Activated B cell treated with CpG ODN at 0.5 μM for 24 hours (primary cell): ENCODE measurements at regions not wholly inside any gene's neighbourhood (a gene's known extent, or its start where the extent isn't known, plus 50 kb on each side); places are given as distances from the start of the nearest gene placed in this dataset.

Experiments used
- ATAC-seq: fragments of 200-7000 bp; cut with Tn5 transposase; one replicate; pipeline ENCODE4 v1.10.0; 2021; ENCODE audit warnings: low read depth, mild to moderate bottlenecking, moderate library complexity
- CTCF ChIA-PET: fragments of 350-600 bp; sonication (Branson Sonifier 250); formaldehyde crosslinking; loops from one replicate; lab custom pipeline; 2021; ENCODE audit warnings: antibody characterized with exemption; lab: Charles Lee
- POLR2A ChIA-PET: fragments of 350-600 bp; sonication (Branson Sonifier 250); formaldehyde crosslinking; loops from one replicate; lab custom pipeline; 2021; ENCODE audit warnings: antibody characterized with exemption; lab: Charles Lee
- DNase-seq: peaks from one replicate; pipeline ENCODE4 v3.0.0; 2022
- H3K27ac Mint-ChIP-seq: one replicate; pipeline ENCODE4 v1.8.0; 2020; ENCODE audit warnings: mixed read lengths
- H3K27me3 Mint-ChIP-seq: one replicate; pipeline ENCODE4 v1.8.0; 2021; ENCODE audit warnings: mixed read lengths
- H3K36me3 Mint-ChIP-seq: one replicate; pipeline ENCODE4 v1.8.0; 2021; ENCODE audit warnings: low read depth, mixed read lengths
- H3K4me1 Mint-ChIP-seq: one replicate; pipeline ENCODE4 v1.8.0; 2021; ENCODE audit warnings: mixed read lengths
- H3K4me3 Mint-ChIP-seq: one replicate; pipeline ENCODE4 v1.8.0; 2020; ENCODE audit warnings: mild to moderate bottlenecking, mixed read lengths
- H3K9me3 Mint-ChIP-seq: one replicate; pipeline ENCODE4 v1.8.0; 2020; ENCODE audit warnings: mixed read lengths
- CTCF ChIP-seq: fragments of 200-600 bp; IDR thresholded peaks from one replicate; pipeline ENCODE4 v1.8.0; 2022; ENCODE audit warnings: antibody characterized with exemption, mild to moderate bottlenecking
- intact Hi-C: fragments of 100-400 bp; cut with micrococcal nuclease; formaldehyde crosslinking; loops from one replicate; pipeline ENCODE4 v1.15.1; 2024

GRCh38 chr1:209527993-209528717 lies 55.4 kb upstream of the CAMK1G start:
- intact Hi-C loops: no loop called here
- ATAC-seq (no peak), DNase-seq (no peak)
- Mint-ChIP-seq H3K4me3 (no peak overlapping the region), H3K27ac (no peak overlapping the region), H3K27me3 (peaks cover 9% of the 10 kb centered on the region), H3K36me3 (no peaks in the 10 kb centered on the region), H3K4me1 (no peaks in the 10 kb centered on the region), H3K9me3 (no peaks in the 10 kb centered on the region)
- POLR2A ChIA-PET: no interaction called here
- CTCF ChIA-PET: no interaction called here
- TF ChIP-seq CTCF: no peak

DNA sequence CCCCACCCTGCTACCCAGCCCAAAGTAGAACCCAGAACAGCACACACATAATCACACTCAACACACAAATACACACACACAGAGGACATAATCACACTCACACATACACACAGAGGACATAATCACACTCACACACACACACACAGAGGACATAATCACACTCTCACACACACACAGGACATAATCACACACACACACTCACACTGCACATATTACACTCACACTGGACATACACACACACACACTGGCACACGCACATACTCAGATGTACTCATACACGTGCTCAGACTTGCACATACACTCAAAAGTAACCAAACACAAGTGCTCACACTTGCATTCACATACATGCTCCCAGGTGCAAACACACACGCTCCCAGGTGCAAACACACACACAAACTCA lies 54.3 kb upstream of the CAMK1G start:
- DNase-seq (no peak), ATAC-seq (no peak)
- no peaks in the 10 kb centered on the region for H3K36me3 Mint-ChIP-seq
- intact Hi-C loops: no loop called here
- H3K4me3 Mint-ChIP-seq: no peak overlapping the region
- no peaks in the 10 kb centered on the region for H3K4me1 Mint-ChIP-seq
- no peak for TF ChIP-seq CTCF
- no peaks in the 10 kb centered on the region for H3K9me3 Mint-ChIP-seq
- H3K27ac Mint-ChIP-seq: no peak overlapping the region
- ChIA-PET CTCF (no interaction called here), POLR2A (no interaction called here)
- H3K27me3 Mint-ChIP-seq: peaks cover 9% of the 10 kb centered on the region

DNA sequence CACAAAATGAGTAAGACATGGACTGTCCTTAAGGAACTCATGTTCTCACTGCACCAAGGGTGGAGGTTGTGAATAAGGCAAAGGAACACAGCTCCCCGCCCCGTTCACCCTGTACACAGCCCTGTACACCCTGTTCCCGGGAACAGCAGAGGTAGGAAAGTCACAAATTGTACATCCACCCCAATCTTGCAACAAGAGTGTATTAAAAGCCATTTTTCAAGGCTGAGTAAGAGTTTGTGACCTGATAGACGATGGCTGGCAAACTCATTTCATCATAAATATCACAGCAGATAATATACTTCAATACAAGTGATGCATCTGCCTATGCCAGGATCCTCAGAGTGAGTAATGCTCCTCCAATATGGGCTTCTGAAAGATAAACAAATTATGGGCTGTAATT lies 52.5 kb upstream of the CAMK1G start:
- H3K27me3 Mint-ChIP-seq: peaks cover 3% of the 10 kb centered on the region
- ChIA-PET POLR2A (no interaction called here), CTCF (no interaction called here)
- H3K27ac Mint-ChIP-seq: no peak overlapping the region
- H3K36me3 Mint-ChIP-seq: no peaks in the 10 kb centered on the region
- DNase-seq (no peak), ATAC-seq (no peak)
- H3K9me3 Mint-ChIP-seq: no peaks in the 10 kb centered on the region
- no peak overlapping the region for H3K4me3 Mint-ChIP-seq
- intact Hi-C loops: no loop called here
- no peak for TF ChIP-seq CTCF
- H3K4me1 Mint-ChIP-seq: no peaks in the 10 kb centered on the region

DNA sequence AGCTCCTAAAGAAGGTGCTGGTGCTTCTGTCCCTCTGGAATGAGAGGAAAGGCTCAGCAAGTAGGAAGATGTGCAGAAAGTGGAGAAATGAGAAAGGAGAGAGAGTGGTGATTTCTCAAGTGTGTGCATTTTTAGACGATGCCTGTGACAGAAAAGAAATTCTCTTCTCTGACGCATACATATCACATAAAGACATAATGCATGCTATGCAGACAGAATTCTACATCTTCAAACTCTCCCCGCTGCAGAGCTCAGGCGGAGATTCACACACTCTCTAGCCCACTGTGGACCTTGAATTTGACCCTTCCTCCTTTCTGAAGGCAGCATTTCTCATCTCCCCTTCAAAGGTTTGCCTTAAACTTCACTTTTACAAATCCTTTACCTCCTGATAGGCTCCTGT lies 52.0 kb upstream of the CAMK1G start:
- H3K4me1 Mint-ChIP-seq: no peaks in the 10 kb centered on the region
- no peak for ATAC-seq
- no peak for TF ChIP-seq CTCF
- ChIA-PET POLR2A (no interaction called here), CTCF (no interaction called here)
- no peaks in the 10 kb centered on the region for H3K27me3 Mint-ChIP-seq
- intact Hi-C loops: no loop called here
- no peaks in the 10 kb centered on the region for H3K36me3 Mint-ChIP-seq
- DNase-seq: no peak
- no peak overlapping the region for H3K27ac Mint-ChIP-seq
- no peaks in the 10 kb centered on the region for H3K9me3 Mint-ChIP-seq
- no peak overlapping the region for H3K4me3 Mint-ChIP-seq
